Endothelial cell of umbilical vein (primary cell): ENCODE measurements at regions not wholly inside any gene's neighbourhood (a gene's known extent, or its start where the extent isn't known, plus 50 kb on each side); places are given as distances from the start of the nearest gene placed in this dataset.

Source experiments
- BruUV-seq: library from RNA; stranded (reverse); fragments of 400-500 nt; replicated peaks from 2 replicates; lab custom pipeline; 2021; lab: Mats Ljungman, UMichigan
- CTCF ChIA-PET: fragments of 300-600, 350-600 bp; sonication (Branson Sonifier 250); formaldehyde crosslinking; loops from one replicate; lab custom pipeline; 2021; ENCODE audit warnings: antibody characterized with exemption, inconsistent platforms; lab: Charles Lee
- POLR2A ChIA-PET: fragments of 300-600, 350-600 bp; sonication (Branson Sonifier 250); formaldehyde crosslinking; loops from one replicate; lab custom pipeline; 2021; ENCODE audit warnings: antibody characterized with exemption, inconsistent platforms; lab: Charles Lee
- DNase-seq: peaks from one replicate; pipeline ENCODE4 v3.0.0-alpha.2; 2011; ENCODE audit warnings: low read depth, low spot score
- FAIRE-seq: peaks from 2 replicates; lab custom pipeline; 2011; peaks lifted over from hg19 to GRCh38; lab: Jason Lieb, UNC
- H2AFZ ChIP-seq: 2 replicates; pipeline ENCODE4 v1.6.0; 2012; ENCODE audit warnings: low read depth, low read length, control low read depth, inconsistent platforms
- H3K27ac ChIP-seq: 2 replicates; pipeline ENCODE4 v1.5.1; 2011; ENCODE audit warnings: low read depth, mild to moderate bottlenecking, control low read depth, low read length, moderate library complexity; ENCODE audit not compliant: insufficient read depth
- H3K27me3 ChIP-seq, 2 experiments: 2 replicates each; pipeline versions ENCODE4 v1.6.0 to v1.6.1; 2011; ENCODE audit warnings: low read length in 2 of 2, mixed read lengths in 1 of 2; ENCODE audit not compliant: control insufficient read depth in 2 of 2, insufficient read depth in 2 of 2
- H3K36me3 ChIP-seq, 2 experiments: 2 replicates in 1 of 2; 3 replicates in 1 of 2; pipeline ENCODE4 v1.5.1; 2011; ENCODE audit warnings: low read length in 2 of 2, mild to moderate bottlenecking in 1 of 2, moderate library complexity in 1 of 2; ENCODE audit not compliant: control insufficient read depth in 2 of 2, insufficient read depth in 2 of 2; ENCODE audit errors: extremely low read depth in 1 of 2
- H3K4me1 ChIP-seq: 3 replicates; pipeline ENCODE4 v1.5.1; 2011; ENCODE audit warnings: mild to moderate bottlenecking, low read length; ENCODE audit not compliant: control insufficient read depth, insufficient read depth; ENCODE audit errors: extremely low read depth
- H3K4me2 ChIP-seq: 2 replicates; pipeline ENCODE4 v1.6.1; 2011; ENCODE audit warnings: low read length, control low read depth, mixed read lengths; ENCODE audit not compliant: insufficient read depth
- H3K4me3 ChIP-seq, 3 experiments: fragments of 200-600 bp in 1 of 3; sonication (generic), shearing (Covaris generic) in 1 of 3; replicated peaks in 1 of 3; 2 replicates each; pipeline ENCODE4 v1.5.1; 2011 to 2016; ENCODE audit warnings: control low read depth in 3 of 3, low read length in 3 of 3, mild to moderate bottlenecking in 2 of 3, inconsistent platforms in 1 of 3, low read depth in 1 of 3, moderate library complexity in 1 of 3; ENCODE audit not compliant: insufficient read depth in 1 of 3
- H3K79me2 ChIP-seq: 2 replicates; pipeline ENCODE4 v1.6.0; 2012; ENCODE audit warnings: low read length, inconsistent platforms; ENCODE audit not compliant: control insufficient read depth, insufficient read depth
- H3K9ac ChIP-seq: replicated peaks from 2 replicates; pipeline ENCODE3; 2011; ENCODE audit warnings: low read length, control low read depth; ENCODE audit not compliant: insufficient read depth; ENCODE audit errors: extremely low read depth
- H3K9me1 ChIP-seq: replicated peaks from 3 replicates; pipeline ENCODE4 v1.6.0; 2011; ENCODE audit warnings: mild to moderate bottlenecking, low read length; ENCODE audit not compliant: control insufficient read depth, insufficient read depth; ENCODE audit errors: extremely low read depth
- H3K9me3 ChIP-seq: replicated peaks from 2 replicates; pipeline ENCODE4 v1.5.1; 2012; ENCODE audit warnings: low read length, inconsistent platforms; ENCODE audit not compliant: control insufficient read depth, insufficient read depth
- H4K20me1 ChIP-seq: replicated peaks from 2 replicates; pipeline ENCODE3; 2011; ENCODE audit warnings: mild to moderate bottlenecking, low read length; ENCODE audit not compliant: control insufficient read depth, insufficient read depth; ENCODE audit errors: extremely low read depth
- EZH2 ChIP-seq: IDR thresholded peaks from 2 replicates; pipeline ENCODE4 v1.6.1; 2012; ENCODE audit warnings: borderline replicate concordance, low read depth, mild to moderate bottlenecking, moderate library complexity, low read length, inconsistent platforms; ENCODE audit not compliant: severe bottlenecking
- FOS ChIP-seq: IDR thresholded peaks from 2 replicates; pipeline ENCODE4 v1.6.1; 2011; ENCODE audit warnings: mild to moderate bottlenecking, low read length, moderate library complexity, borderline replicate concordance; ENCODE audit not compliant: insufficient read depth
- GATA2 ChIP-seq: IDR thresholded peaks from 2 replicates; pipeline ENCODE4 v1.7.0; 2011; ENCODE audit warnings: low read depth, mild to moderate bottlenecking, moderate library complexity, mixed read lengths, low read length; ENCODE audit not compliant: insufficient read length, insufficient read depth
- JUN ChIP-seq: IDR thresholded peaks from 2 replicates; pipeline ENCODE4 v1.6.1; 2011; ENCODE audit warnings: borderline replicate concordance, low read depth; ENCODE audit not compliant: insufficient read length, insufficient read depth
- MYC ChIP-seq: IDR thresholded peaks from one replicate; pipeline ENCODE4 v1.6.1; 2011; ENCODE audit warnings: mild to moderate bottlenecking, low read depth, low read length
- POLR2A ChIP-seq: IDR thresholded peaks from 2 replicates; pipeline ENCODE4 v1.6.1; 2012; ENCODE audit warnings: low read depth, mild to moderate bottlenecking, control low read depth, low read length
- POLR2AphosphoS5 ChIP-seq: IDR thresholded peaks from 2 replicates; pipeline ENCODE4 v1.6.1; 2012; ENCODE audit warnings: low read depth, mild to moderate bottlenecking, control low read depth, low read length, moderate library complexity; ENCODE audit not compliant: insufficient read depth
- dilution Hi-C: fragments of 300-500 bp; cut with MboI; formaldehyde crosslinking; loops from one replicate; pipeline ENCODE4 v1.15.0; 2019; ENCODE audit warnings: low sequenced_read_pairs; ENCODE audit not compliant: extremely low pct_ligation_motif_present
- intact Hi-C: fragments of 100-400 bp; cut with micrococcal nuclease; formaldehyde crosslinking; loops from one replicate; pipeline ENCODE4 v1.10.0; 2022
- TF ChIP-seq, protein P1 (sequence below), 2 donors: IDR thresholded peaks; 1 replicate in 1 of 2; 2 replicates in 1 of 2; pipeline ENCODE4 v1.5.1; 2011; ENCODE audit warnings: low read length in 2 of 2, mild to moderate bottlenecking in 2 of 2, moderate library complexity in 2 of 2, control low read depth in 1 of 2, inconsistent platforms in 1 of 2, low read depth in 1 of 2; ENCODE audit not compliant: insufficient read depth in 1 of 2; ENCODE audit errors: extremely low read depth in 1 of 2
- TF ChIP-seq, protein P2 (sequence below): IDR thresholded peaks from 2 replicates; pipeline ENCODE4 v1.6.1; 2011; ENCODE audit not compliant: insufficient read depth, insufficient read length

DNA sequence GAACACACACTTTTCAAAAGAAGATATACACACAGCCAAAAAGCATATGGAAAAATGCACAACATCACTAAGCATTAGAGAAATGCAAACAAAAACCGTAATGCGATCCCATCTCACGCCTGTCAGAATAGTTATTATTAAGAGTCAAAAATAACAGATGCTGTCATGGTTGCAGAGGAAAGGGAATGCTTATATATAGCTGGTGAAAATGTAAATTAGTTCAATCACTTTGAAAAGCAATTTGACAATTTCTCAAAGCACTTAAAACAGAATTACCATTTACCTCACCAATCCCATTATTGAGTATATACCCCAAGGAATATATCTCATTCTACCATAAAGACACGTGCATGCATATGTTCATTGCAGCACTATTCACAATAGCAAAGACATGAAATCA lies 126.8 kb upstream of the MRPS30 start:
- H3K36me3 ChIP-seq = no peaks in the 10 kb centered on the region
- H3K4me3 ChIP-seq = no peak overlapping the region
- H3K9me1 ChIP-seq = no peaks in the 10 kb centered on the region
- no peaks in the 10 kb centered on the region for H3K4me1 ChIP-seq
- H3K9me3 ChIP-seq = no peaks in the 10 kb centered on the region
- dilution Hi-C loops (no loop called here), intact Hi-C loops (no loop called here)
- H3K4me2 ChIP-seq = no peak overlapping the region
- ChIA-PET POLR2A (no interaction called here), CTCF (no interaction called here)
- TF ChIP-seq, protein P1, sequence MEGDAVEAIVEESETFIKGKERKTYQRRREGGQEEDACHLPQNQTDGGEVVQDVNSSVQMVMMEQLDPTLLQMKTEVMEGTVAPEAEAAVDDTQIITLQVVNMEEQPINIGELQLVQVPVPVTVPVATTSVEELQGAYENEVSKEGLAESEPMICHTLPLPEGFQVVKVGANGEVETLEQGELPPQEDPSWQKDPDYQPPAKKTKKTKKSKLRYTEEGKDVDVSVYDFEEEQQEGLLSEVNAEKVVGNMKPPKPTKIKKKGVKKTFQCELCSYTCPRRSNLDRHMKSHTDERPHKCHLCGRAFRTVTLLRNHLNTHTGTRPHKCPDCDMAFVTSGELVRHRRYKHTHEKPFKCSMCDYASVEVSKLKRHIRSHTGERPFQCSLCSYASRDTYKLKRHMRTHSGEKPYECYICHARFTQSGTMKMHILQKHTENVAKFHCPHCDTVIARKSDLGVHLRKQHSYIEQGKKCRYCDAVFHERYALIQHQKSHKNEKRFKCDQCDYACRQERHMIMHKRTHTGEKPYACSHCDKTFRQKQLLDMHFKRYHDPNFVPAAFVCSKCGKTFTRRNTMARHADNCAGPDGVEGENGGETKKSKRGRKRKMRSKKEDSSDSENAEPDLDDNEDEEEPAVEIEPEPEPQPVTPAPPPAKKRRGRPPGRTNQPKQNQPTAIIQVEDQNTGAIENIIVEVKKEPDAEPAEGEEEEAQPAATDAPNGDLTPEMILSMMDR (IDR thresholded peaks at IDR 0.05; ENCODE audit: extremely low read depth in 1 of 2, insufficient read depth in 1 of 2, low read depth in 1 of 2, low read length in 2 of 2) = no peak
- no peak for TF ChIP-seq JUN
- TF ChIP-seq POLR2AphosphoS5 = no peak
- TF ChIP-seq POLR2A = no peak
- no peak for TF ChIP-seq GATA2
- no peak for TF ChIP-seq MYC
- no peak for TF ChIP-seq EZH2
- no peak for TF ChIP-seq FOS
- TF ChIP-seq, protein P2, sequence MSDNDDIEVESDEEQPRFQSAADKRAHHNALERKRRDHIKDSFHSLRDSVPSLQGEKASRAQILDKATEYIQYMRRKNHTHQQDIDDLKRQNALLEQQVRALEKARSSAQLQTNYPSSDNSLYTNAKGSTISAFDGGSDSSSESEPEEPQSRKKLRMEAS = no peak
- no peak overlapping the region for H3K27ac ChIP-seq
- FAIRE-seq = no peak
- no peaks in the 10 kb centered on the region for H3K79me2 ChIP-seq
- H3K9ac ChIP-seq = no peak overlapping the region
- no peak for DNase-seq
- H3K27me3 ChIP-seq = no peaks in the 10 kb centered on the region
- no TSS peak for BruUV-seq
- no peaks in the 10 kb centered on the region for H4K20me1 ChIP-seq
- H2AFZ ChIP-seq = no peak overlapping the region
